Mucosa of descending colon (tissue), 3 donors: ENCODE measurements at regions not wholly inside any gene's neighbourhood (a gene's known extent, or its start where the extent isn't known, plus 50 kb on each side); places are given as distances from the start of the nearest gene placed in this dataset.
"Not testable (repeated sequence)": the region's sequence is repeated elsewhere in the genome, so short reads cannot be mapped to it uniquely, and the experiment has no call there.

ENCODE experiments used
- ATAC-seq: fragments of 200-7000 bp; cut with Tn5 transposase; one replicate; pipeline ENCODE4 v1.9.1; 2020; ENCODE audit warnings: mild to moderate bottlenecking, moderate library complexity
- DNase-seq, 3 donors: peaks; one replicate each; pipeline ENCODE4 v3.0.0-alpha.2; 2020
- H3K36me3 ChIP-seq: fragments of 200-600 bp; one replicate; pipeline ENCODE4 v1.8.0; 2021; ENCODE audit warnings: low read depth, mild to moderate bottlenecking
- H3K4me1 ChIP-seq: fragments of 200-600 bp; one replicate; pipeline ENCODE4 v1.8.0; 2021; ENCODE audit warnings: low read depth, mild to moderate bottlenecking
- H3K4me3 ChIP-seq: fragments of 200-600 bp; one replicate; pipeline ENCODE4 v1.8.0; 2021; ENCODE audit warnings: mild to moderate bottlenecking
- H3K9me3 ChIP-seq: fragments of 200-600 bp; one replicate; pipeline ENCODE4 v1.8.0; 2021; ENCODE audit warnings: mild to moderate bottlenecking
- CTCF ChIP-seq: fragments of 200-600 bp; IDR thresholded peaks from one replicate; pipeline ENCODE4 v1.8.0; 2022; ENCODE audit warnings: antibody characterized with exemption, mild to moderate bottlenecking
- intact Hi-C, 2 donors: fragments of 100-400 bp; cut with DNase I in 1 of 2; cut with micrococcal nuclease in 1 of 2; formaldehyde crosslinking; loops; one replicate each; pipeline versions ENCODE4 v1.11.0 to v1.11.1; 2022; cut with DNase I, micrococcal nuclease
- donor health status: DM: no; HTN: no; CAD: no; lungs with moderate emphysema.
- donor health status: DM: no; HTN: no; CAD: no.
- donor health status: DM: no; HTN: yes; CAD: no.

- no peak overlapping the region for H3K4me3 ChIP-seq
- ATAC-seq (no peak), DNase-seq (no peak)
- no peaks in the 10 kb centered on the region for H3K36me3 ChIP-seq
- no peaks in the 10 kb centered on the region for H3K4me1 ChIP-seq
- H3K9me3 ChIP-seq, result peaks cover 5% of the 10 kb centered on the region
- intact Hi-C loops, result no loop called here
- TF ChIP-seq CTCF, result no peak
Measured at GRCh38 chr18:37844209-37844970, 278.8 kb upstream of the CELF4 start.

- DNase-seq (no peak), ATAC-seq (no peak)
- H3K4me3 ChIP-seq, result no peak overlapping the region
- TF ChIP-seq CTCF, result no peak
- no peaks in the 10 kb centered on the region for H3K36me3 ChIP-seq
- intact Hi-C loops, result no loop called here
- peaks cover 18% of the 10 kb centered on the region for H3K9me3 ChIP-seq
- H3K4me1 ChIP-seq, result no peaks in the 10 kb centered on the region
Measured at GRCh38 chr18:37838083-37838482, 272.5 kb upstream of the CELF4 start.

GRCh38 chr18:37836071-37836970 lies 270.7 kb upstream of the CELF4 start:
- peaks cover 27% of the 10 kb centered on the region for H3K9me3 ChIP-seq
- no peaks in the 10 kb centered on the region for H3K4me1 ChIP-seq
- intact Hi-C loops, result no loop called here
- no peak for TF ChIP-seq CTCF
- ATAC-seq (no peak), DNase-seq (no peak)
- no peaks in the 10 kb centered on the region for H3K36me3 ChIP-seq
- H3K4me3 ChIP-seq, result no peak overlapping the region

GRCh38 chr18:37832010-37832695 lies 266.6 kb upstream of the CELF4 start:
- intact Hi-C loops, ATAC-seq, H3K4me3 ChIP-seq, H3K4me1 ChIP-seq, DNase-seq, H3K36me3 ChIP-seq: not testable (repeated sequence)
- peaks cover 24% of the 10 kb centered on the region for H3K9me3 ChIP-seq

GRCh38 chr18:37812961-37813360 lies 247.4 kb upstream of the CELF4 start:
- intact Hi-C loops, result no loop called here
- ATAC-seq (no peak), DNase-seq (no peak)
- no peaks in the 10 kb centered on the region for H3K36me3 ChIP-seq
- TF ChIP-seq CTCF, result no peak
- H3K4me1 ChIP-seq, result no peaks in the 10 kb centered on the region
- no peak overlapping the region for H3K4me3 ChIP-seq
- H3K9me3 ChIP-seq, result peaks cover 34% of the 10 kb centered on the region
